GM06990 (cell line): ENCODE measurements at regions not wholly inside any gene's neighbourhood (a gene's known extent, or its start where the extent isn't known, plus 50 kb on each side); places are given as distances from the start of the nearest gene placed in this dataset.
"Not testable (repeated sequence)": the region's sequence is repeated elsewhere in the genome, so short reads cannot be mapped to it uniquely, and the experiment has no call there.

Experiments used
- DNase-seq: peaks from one replicate; pipeline ENCODE4 v3.0.0-alpha.2; 2011; ENCODE audit not compliant: insufficient read length; ENCODE audit errors: extremely low read depth
- H3K27me3 ChIP-seq: replicated peaks from 2 replicates; pipeline ENCODE4 v1.6.0; 2011; ENCODE audit warnings: low read length; ENCODE audit not compliant: control insufficient read depth, insufficient read depth
- H3K36me3 ChIP-seq: 2 replicates; pipeline ENCODE4 v1.5.1; 2011; ENCODE audit warnings: low read length; ENCODE audit not compliant: control insufficient read depth, insufficient read depth
- H3K4me3 ChIP-seq: replicated peaks from 2 replicates; pipeline ENCODE4 v1.5.1; 2011; ENCODE audit warnings: low read depth, mild to moderate bottlenecking, control low read depth, low read length
- CTCF ChIP-seq: IDR thresholded peaks from 2 replicates; pipeline ENCODE4 v1.5.1; 2011; ENCODE audit warnings: low read length, control low read depth, mild to moderate bottlenecking, inconsistent platforms; ENCODE audit not compliant: insufficient read depth, poor library complexity, severe bottlenecking

GRCh38 chr18:72986103-72986502 lies 118.3 kb upstream of the NETO1 start:
- no peak for DNase-seq

GRCh38 chr18:72985686-72986085 lies 117.9 kb upstream of the NETO1 start:
- no peak for TF ChIP-seq CTCF
- no peaks in the 10 kb centered on the region for H3K27me3 ChIP-seq
- H3K36me3 ChIP-seq: no peaks in the 10 kb centered on the region
- H3K4me3 ChIP-seq: no peak overlapping the region
- DNase-seq: no peak

More at GRCh38 chr18:72986103-72986502, 118.3 kb upstream of the NETO1 start:
- H3K27me3 ChIP-seq: no peaks in the 10 kb centered on the region
- H3K4me3 ChIP-seq: no peak overlapping the region
- no peak for TF ChIP-seq CTCF
- H3K36me3 ChIP-seq: no peaks in the 10 kb centered on the region

GRCh38 chr18:72984290-72984689 lies 116.5 kb upstream of the NETO1 start:
- no peak for TF ChIP-seq CTCF

GRCh38 chr18:72973841-72974240 lies 106.1 kb upstream of the NETO1 start:
- Histone ChIP-seq H3K4me3 (no peak overlapping the region), H3K36me3 (no peaks in the 10 kb centered on the region), H3K27me3 (no peaks in the 10 kb centered on the region)
- DNase-seq: no peak
- TF ChIP-seq CTCF: no peak

More at GRCh38 chr18:72984290-72984689, 116.5 kb upstream of the NETO1 start:
- Histone ChIP-seq H3K36me3 (no peaks in the 10 kb centered on the region), H3K4me3 (no peak overlapping the region), H3K27me3 (no peaks in the 10 kb centered on the region)
- no peak for DNase-seq

GRCh38 chr18:72965616-72966015 lies 97.8 kb upstream of the NETO1 start:
- Histone ChIP-seq H3K36me3 (no peaks in the 10 kb centered on the region), H3K4me3 (no peak overlapping the region), H3K27me3 (no peaks in the 10 kb centered on the region)
- DNase-seq: no peak
- no peak for TF ChIP-seq CTCF

- DNase-seq, H3K27me3 ChIP-seq, H3K36me3 ChIP-seq, H3K4me3 ChIP-seq: not testable (repeated sequence)
Measured at GRCh38 chr18:72958195-72958594, 90.4 kb upstream of the NETO1 start.
